Lower leg skin (tissue), 4 donors: ENCODE measurements at regions not wholly inside any gene's neighbourhood (a gene's known extent, or its start where the extent isn't known, plus 50 kb on each side); places are given as distances from the start of the nearest gene placed in this dataset.
A peak's percentile ranks its signal among the peaks of the same experiment; 100 is the strongest.

Experiments used
- DNase-seq, 2 donors: peaks; one replicate each; pipeline ENCODE4 v3.0.0-alpha.2; 2019; ENCODE audit warnings: low spot score in 2 of 2
- H3K4me3 ChIP-seq: fragments of 200-600 bp; sonication (generic); 2 replicates; pipeline ENCODE4 v1.5.1; 2017; ENCODE audit warnings: mild to moderate bottlenecking, low read depth; ENCODE audit not compliant: poor library complexity, severe bottlenecking
- CTCF ChIP-seq, 3 donors: fragments of 450-650 bp; IDR thresholded peaks; one replicate each; pipeline ENCODE4 v1.5.1; 2016; ENCODE audit warnings: antibody characterized with exemption in 3 of 3, mild to moderate bottlenecking in 3 of 3, moderate library complexity in 2 of 3
- POLR2A ChIP-seq, 2 donors: fragments of 450-650 bp; IDR thresholded peaks; one replicate each; pipeline ENCODE4 v1.6.1; 2016 to 2017; ENCODE audit warnings: antibody characterized with exemption in 2 of 2, mild to moderate bottlenecking in 1 of 2, moderate library complexity in 1 of 2
- WGBS, 2 donors: methylation state at CpG; one replicate each; pipeline ENCODE4 v1.1.5; 2018; 5-methylcytosine and 5-hydroxymethylcytosine counted together
- intact Hi-C: fragments of 100-400 bp; cut with DNase I; formaldehyde crosslinking; loops from one replicate; pipeline ENCODE4 v1.15.0; 2023; ENCODE audit warnings: low total_unique reads

- no peak for TF ChIP-seq POLR2A (IDR thresholded peaks at IDR 0.05)
- TF ChIP-seq CTCF (IDR thresholded peaks at IDR 0.05), result no peak
- WGBS, 2 donors, result 70 to 73% methylated on average over 10 of the region's 10 CpGs
- DNase-seq, result no peak
- intact Hi-C loops, result no loop called here
- H3K4me3 ChIP-seq, result no peak overlapping the region
These were observed 127.3 kb upstream of the TMPO start for GRCh38 chr12:98388126-98388525.

- no peak overlapping the region for H3K4me3 ChIP-seq
- no peak for DNase-seq
- intact Hi-C loops, result no loop called here
- 71 to 75% methylated on average over 2 of the region's 2 CpGs for WGBS, 2 donors
- TF ChIP-seq POLR2A (IDR thresholded peaks at IDR 0.05) (no peak), CTCF (IDR thresholded peaks at IDR 0.05) (no peak)
These were observed 125.8 kb upstream of the TMPO start for GRCh38 chr12:98389593-98389992.

GRCh38 chr12:98397323-98398105 is 117.9 kb upstream of the TMPO start:
- WGBS, 2 donors, result 20 to 22% methylated on average over 33 of the region's 33 CpGs
- DNase-seq, result peak; percentile 65 to 95
- H3K4me3 ChIP-seq, result no peak overlapping the region
- no peak for TF ChIP-seq POLR2A (IDR thresholded peaks at IDR 0.05)
- TF ChIP-seq CTCF (IDR thresholded peaks at IDR 0.05), result peak in 1 of 3 donors; percentile 72
- intact Hi-C loops, result no loop called here

GRCh38 chr12:98399532-98399931 is 115.9 kb upstream of the TMPO start:
- no peak overlapping the region for H3K4me3 ChIP-seq
- WGBS, 2 donors, result 30 to 32% methylated on average over 9 of the region's 9 CpGs
- no peak for DNase-seq
- intact Hi-C loops, result no loop called here
- TF ChIP-seq CTCF (IDR thresholded peaks at IDR 0.05) (no peak), POLR2A (IDR thresholded peaks at IDR 0.05) (no peak)

GRCh38 chr12:98401427-98401826 is 114.0 kb upstream of the TMPO start:
- H3K4me3 ChIP-seq, result no peak overlapping the region
- TF ChIP-seq POLR2A (IDR thresholded peaks at IDR 0.05) (no peak), CTCF (IDR thresholded peaks at IDR 0.05) (no peak)
- intact Hi-C loops, result no loop called here
- DNase-seq, result no peak
- 52 to 70% methylated on average over 4 of the region's 4 CpGs for WGBS, 2 donors

GRCh38 chr12:98402091-98402490 is 113.3 kb upstream of the TMPO start:
- 81 to 83% methylated on average over 3 of the region's 3 CpGs for WGBS, 2 donors
- DNase-seq, result no peak
- no peak for TF ChIP-seq POLR2A (IDR thresholded peaks at IDR 0.05)
- no peak for TF ChIP-seq CTCF (IDR thresholded peaks at IDR 0.05)
- H3K4me3 ChIP-seq, result no peak overlapping the region
- intact Hi-C loops, result no loop called here
